ENCODE measurements at regions not wholly inside any gene's neighbourhood (a gene's known extent, or its start where the extent isn't known, plus 50 kb on each side); places are given as distances from the start of the nearest gene placed in this dataset.

DNA sequence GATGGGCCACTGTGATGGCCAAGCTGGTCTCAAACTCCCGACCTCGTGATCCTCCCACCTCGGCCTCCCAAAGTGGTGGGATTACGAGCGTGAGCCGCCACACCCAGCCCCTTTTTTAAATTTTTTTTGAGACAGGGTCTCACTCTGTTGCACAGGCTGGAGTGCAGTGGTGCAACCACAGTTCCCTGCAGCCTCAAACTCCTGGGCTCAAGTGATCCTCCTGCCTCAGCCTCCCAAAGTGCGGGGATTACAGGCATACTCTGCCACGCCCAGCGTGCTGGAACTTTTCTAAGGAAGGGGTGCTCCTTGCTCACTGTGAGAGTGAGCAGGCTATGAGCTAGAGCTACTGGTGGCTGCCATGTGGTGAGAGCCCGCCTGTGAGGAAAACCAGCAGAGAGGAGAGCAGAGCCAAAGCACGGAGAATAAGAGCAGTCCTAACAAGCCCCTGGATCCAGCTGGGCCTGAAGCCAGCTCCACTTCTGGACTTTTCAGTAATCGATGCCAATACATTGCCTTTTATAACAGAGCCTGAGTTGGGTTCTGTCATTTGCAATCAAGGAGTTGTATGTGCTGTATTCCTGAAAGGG, 75.5 kb upstream of the UNC5A start:
- no peak for ATAC-seq

DNA sequence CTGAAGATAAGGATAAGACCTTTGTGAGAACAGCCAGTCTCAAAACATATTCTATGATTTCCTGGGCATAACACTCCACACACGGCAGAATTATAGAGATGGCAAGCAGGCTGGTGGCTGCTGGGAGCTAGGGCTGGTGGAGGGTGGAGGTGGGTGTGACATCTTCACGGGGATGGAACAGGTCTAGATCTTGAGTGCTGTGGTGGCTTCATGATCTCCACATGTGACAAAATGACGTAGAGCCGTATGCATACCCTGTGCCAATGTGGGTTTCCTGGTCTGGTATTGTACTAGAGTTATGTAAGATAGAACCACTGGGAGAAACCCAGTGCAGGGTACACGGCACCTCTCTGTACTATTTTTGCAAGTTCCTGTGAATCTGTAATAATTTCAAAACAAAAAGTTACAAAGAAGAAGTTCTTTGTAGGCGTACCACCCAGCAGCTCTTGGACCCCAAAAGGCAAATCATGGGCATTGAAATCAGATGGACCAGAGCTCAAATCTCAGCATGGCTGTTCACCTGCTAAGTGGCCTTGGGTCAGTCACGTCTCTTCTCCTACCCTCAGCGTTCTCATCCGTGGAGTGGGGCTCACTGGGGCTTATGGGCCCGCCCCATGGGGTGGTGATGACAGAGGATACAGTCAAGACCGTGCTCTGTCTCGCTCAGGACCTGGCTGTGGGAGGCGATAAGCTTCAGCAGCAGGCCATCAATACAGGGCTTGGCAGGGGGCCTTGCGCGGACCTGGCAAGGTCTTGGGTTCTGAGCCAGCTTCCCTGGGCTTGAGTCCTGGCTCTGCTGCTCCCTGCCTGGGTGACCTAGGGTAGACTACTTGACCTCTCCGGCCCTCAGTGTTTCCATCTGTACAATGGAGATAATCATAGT, 74.7 kb upstream of the UNC5A start:
- ATAC-seq = no peak

DNA sequence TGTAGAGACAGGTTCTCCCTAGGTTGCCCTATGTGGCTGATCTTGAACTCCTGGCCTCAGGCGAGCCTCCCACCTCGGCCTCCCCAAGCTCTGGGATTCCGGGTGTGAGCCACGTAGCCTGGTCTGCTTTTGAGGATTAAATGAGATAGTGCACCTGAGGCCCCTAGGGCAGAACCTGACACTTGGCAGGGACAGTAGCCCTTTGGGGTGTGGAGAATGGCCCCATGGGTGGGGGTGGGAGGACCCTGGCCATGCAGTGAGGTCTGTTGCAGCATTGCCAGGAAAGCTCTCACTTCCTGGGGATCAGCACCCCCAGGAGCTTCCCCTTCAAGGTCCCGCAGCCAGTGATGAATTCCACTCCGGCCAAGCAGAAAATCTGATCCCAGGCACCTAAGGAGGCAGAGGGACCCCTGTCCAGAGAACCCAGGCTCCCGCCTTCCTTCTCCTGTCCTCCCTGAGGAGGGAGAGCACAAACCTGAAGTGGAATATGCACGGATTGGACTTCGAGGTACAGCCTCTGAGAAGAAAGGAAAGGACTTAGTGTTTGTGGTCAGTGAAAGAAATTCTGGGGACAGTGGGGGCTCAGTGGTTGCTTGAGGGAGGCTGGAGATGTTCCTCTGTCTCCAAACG, 73.9 kb upstream of the UNC5A start:
- no peak for ATAC-seq

DNA sequence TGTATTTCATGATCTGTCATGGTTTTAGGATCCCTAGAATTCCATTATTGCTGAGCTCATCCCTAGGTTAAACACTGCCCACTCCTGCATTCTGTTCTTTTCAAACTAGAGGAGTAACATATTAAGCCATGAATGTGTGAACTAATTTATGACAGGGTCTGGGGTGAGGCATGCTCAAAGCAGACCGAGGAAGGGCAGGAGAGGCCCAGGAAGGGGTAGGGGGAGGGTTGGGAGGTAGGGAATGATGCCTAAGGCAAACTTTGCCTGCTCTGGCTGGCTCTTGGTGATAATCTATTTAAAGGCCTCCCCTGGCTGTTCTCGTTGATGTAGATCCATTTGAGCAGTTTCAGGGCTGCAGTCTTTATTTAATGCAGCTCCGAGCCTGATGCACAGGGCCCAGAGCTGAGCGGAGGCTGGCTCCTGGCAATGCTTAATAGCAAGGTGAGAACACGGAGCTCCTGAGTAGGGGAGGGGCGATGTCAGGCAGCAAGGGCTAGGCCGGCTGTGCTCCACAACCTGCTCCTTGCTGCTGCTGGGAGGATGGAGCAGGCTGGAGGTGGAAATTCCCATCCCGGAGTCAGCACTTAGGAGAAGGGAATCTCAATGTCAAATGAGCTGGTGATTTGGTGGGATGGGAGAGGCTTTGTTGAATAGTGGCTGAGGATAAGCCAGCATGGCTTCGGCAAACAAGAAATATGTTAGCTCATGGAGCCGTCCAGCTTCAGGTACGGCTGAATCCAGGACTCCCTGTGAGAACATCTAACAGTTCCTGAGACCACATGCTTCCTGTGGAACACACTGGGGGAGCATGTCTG, 73.2 kb upstream of the UNC5A start:
- no peak for ATAC-seq

DNA sequence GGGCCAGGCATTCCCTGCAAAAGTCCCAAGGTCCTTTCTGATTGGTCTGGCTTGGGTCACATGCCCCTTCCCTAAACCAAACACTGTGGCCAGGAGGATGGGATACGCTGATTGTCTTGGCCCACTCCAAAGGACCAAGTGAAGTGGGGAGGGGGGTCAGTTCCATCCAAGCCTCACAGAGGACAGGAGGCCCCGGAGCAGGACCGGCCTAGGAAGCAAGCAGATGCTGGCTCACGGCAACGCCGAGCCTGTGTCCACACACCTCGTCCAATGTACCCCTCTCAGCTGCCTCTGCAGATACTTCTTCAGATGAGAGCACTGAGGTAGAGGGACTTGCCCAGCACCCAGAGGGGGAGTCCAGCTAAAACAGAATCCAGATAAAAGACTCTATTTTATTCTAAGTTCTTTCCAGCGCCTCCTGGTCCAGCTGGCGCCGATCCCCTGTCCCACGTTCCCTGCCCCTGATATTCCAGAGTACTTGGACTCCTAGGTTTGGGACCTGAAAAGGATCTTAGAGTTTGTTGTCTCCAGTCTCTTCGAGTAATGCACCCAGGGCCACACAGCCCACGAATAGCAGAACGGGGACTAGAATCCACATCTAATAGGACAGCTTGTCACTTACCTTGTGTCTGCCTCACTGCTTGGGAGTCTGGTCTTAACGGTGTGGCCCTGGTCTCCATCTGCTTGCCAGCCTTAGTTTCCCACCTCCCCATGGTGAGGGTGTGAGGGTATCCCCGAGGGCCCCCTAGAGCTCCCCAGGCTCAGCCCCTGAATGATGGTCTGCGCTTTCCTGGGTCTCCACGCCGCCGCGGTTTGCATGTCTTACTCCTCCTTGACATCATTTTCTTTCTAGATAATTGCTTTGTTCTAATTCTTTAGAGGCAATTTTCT, 72.4 kb upstream of the UNC5A start:
- no peak for ATAC-seq

DNA sequence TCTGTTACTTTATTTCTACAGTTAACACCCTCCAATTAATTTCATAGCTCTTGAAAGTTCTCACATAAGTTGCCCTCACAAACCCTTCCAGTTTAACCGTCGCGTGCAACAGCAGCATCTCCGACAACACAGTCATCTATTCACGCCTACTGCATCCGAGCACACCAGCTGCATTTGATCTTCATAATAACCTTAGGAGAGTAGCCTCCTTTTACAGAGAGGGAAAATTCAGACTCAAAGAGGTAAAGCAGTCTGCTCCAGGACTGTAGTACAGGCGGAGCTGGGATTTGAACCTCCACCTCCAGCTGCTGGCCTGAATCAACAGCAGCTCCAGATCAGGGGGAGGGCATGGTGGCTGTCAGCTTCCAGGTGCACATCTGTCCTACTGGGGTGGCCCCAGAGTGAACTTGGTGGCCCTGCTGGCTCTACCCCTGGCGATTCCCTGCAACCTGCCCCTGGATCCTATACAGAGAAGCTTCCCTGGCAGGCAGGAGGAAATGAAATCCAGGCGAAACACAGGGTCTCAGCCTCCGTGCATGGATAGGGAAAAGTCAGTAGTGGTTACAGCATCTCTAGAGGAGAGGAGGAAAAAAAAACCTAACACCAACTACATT, 71.6 kb upstream of the UNC5A start:
- ATAC-seq = no peak

DNA sequence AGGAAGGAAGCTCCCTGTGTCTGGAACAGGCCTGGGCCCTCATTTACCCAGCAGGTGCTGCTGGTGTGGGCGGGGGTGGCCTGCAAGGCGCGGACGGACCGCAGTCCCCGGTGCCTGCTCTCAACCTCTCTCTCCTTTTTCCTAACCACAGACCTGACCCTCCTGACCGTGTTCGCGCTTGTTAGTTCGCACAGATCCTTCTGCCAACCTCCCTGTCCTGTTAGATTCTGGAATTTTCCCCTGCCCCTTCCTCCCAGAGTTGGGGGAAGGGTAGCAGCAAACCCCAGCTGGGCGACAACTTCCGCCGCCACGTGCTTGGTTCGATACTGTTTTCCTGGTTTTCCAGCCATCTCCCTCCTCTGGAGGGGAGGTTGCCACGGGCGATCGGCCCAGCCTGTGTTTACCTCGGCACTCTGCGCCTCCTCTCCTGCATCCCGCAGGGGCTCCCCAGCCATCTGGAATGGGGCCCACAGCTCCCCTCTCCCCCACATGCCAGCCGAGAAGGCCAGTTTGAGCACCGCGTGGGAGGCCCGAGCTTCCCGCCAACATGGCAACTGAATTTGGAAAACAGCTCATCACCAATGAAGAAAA, 70.8 kb upstream of the UNC5A start:
- ATAC-seq = no peak

DNA sequence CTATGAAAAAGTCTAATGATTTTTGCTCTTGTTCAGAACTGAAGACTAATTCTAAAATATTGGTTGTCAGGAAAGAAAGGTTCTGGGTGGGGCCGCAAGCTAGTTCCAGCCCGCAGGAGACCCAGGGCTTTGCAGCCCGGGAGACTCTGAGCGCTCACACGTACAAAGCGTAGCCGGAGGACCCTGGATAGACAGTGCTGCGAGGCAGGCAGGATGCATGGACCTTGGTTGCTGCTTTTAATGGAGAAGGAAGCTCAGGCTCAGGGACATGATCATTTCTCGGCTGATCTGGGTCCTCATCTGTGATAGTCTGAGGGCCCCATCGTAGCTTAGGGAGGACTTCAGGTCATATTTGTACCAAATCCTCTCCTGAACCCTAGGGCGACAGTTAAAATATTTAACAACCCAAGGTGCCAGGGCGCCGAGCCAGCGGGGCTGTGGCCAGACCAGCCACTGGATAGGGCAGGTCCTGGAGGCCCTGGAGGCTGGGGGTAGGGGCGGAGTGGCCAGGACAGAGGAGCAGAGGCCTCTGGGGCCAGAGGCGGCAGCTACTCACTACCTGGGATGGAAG, 70.1 kb upstream of the UNC5A start:
- ATAC-seq = no peak

DNA sequence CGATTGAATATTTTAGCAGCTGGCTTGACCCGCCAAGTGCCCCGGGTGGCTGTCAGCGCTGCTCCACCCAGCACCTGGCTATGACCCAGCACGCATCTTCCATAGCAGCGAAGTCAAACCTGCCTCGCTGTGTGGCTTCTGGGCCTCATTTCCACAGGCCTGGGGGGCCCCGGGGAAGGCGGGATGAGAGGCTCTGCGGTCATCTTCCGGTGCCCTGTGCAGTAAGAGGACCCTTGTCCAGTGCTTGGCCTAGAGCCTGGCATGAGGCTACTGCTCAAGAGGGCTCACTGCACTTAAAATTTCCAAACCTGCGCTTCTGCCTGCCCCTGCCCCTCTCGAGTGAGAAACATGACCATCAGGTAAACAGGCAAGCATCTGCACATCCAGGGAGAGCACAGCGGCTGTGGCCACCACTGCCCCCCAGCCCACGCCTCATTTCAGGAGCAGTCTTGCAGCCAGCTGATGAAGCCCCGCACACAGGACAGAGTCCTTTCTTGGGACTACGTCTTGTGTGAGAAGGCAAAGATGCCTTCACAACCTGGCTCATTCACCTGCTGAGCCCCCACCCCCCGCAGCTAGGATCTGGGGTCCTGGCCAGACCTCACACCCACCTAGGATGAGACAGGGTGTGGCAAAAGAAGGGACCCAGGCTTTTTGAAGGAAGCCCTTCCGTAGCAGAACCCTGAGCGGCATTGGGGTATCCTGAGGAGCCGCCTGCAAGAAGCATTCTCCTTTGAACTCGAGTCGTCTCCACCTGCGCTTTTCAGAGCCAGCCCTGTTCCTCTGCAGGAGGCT, 69.5 kb upstream of the UNC5A start:
- ATAC-seq = no peak

DNA sequence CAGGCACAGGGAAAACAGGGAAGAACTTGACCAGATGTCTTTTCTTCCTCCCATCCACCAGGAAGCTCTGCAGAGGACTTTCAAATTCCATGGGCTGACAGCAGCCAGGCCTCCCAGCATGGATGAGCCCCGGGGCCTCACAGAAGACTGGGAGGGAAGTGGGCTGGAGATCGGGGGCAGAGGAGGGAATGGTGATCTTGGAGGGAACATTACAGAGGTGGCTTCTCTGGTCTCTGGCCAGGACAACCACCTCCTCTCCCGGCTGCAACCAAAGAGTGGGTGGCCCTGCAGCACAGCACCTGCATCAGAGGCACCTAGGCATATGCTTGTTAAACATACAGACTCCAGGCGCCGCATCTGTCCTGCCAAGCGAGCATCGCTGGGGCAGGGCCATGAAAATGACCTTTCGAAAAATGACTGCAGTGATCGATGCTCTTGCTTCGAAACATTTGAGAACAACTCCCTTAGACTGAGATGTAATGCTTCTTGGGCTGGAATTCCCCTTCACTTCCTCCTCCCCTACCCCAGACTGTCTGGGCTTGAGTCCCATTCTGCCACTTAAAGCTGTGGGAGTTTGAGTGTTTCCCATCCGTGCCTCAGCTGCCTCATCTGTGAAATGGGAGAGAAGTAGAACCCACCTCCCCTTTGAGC, 68.7 kb upstream of the UNC5A start:
- no peak for ATAC-seq

DNA sequence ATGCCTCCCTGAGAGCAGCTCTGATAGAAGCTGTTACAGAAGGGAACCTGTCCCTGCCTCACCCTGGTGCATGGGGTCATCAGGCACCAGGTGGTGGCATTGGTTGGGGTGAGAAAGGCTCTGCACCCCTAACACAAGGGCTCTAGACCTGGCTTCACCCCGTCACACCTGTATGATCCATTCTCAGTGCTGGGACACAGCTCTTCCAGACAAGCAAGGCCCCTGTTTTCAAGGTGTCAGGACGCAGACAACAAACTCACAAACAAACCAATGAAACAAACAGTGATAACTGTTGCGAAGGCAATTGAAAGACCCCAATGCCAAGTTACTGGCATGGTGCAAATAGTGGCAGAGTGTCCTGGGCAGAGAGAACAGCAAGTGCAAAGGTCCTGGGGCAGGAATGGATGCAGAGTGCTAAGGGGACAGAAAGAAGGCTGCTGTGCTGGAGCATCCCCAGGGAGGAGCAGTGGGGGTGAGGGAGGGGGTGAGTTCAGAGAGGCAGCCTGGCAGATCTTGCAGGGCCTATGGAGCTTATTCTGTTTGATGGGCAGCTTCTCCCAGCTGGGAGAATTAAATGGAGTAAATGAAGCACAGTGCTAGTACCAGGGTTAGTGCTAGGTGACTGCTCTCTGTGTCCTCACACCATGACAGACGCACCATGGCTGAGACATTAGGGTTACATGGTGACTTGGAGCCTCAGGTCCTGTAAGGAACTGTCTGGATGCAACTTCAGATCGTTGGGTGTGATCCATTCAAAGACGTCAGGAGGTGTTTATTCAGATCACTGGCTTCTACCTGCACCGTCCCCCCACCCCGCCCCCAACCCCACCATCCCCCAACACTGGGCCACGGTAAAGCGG, 67.9 kb upstream of the UNC5A start:
- no peak for ATAC-seq

DNA sequence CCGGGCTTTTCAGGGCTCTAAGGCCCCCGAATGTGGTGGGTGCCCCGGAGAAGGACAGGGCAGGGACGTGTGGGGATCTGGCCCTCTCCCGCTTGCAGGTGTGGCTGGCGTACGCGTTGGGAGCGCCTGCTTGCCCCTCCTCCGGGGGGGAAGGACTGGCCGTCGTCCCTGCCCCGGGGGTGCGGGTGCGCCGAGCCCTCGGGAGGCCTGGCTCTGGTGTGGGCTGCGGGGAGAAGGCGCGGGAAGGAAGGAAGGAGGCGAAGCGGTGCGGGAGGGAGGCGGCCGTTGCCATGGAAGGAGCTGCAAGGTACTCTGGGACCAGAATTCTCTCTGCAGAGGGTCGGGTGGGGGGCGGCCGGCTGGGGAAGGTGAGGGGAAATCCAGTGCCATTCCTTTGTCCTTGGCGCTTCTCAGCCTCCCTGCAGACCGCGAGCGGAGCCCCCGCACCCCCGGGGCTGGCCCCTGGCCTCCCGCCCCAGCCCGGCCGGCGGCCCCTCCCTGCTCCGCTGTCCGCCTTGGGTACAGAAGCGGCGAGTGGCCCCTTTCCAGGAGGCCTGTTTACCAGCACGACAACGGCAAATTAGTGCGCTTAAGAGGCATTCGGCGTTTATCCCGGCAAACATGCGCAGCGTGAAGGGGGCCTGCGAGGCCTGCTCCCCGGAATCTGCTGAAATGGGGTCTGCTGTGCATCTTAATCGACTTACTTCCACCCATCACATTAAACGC, 67.1 kb upstream of the UNC5A start:
- ATAC-seq = no peak

DNA sequence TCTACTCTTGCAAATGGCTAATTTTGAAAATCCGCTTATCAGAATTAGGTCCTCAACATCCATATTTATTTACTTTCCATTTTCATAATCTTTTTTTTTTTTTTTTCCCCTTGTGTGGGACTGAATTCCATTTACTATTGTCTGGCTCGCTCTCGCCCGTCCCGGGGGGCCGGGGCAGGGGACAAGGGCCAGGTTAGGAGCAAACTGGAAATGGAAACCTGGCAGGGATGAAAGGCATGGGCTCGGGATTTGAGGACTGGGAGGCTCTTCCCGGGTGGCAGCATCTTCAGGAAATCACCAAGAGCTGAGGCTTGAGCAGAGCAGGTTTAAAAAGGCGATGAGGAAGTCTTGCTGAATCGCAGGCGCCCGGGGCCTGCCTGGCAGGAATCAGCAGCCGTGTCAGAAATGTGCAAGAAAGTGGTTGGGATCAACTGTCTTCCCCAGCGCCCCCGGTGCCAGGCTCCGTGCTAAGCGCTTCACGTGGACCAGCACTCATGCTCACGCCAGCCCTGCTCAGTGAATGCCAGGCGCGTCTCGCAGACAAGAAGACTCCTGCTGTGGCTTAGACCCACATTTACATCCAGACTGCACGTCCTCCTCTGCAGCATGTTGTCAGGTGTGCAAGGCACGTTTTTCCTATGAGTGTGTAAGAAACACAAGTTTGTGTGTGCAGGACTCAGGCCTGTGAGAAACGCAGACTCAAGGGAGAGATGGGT, 66.3 kb upstream of the UNC5A start:
- no peak for ATAC-seq

DNA sequence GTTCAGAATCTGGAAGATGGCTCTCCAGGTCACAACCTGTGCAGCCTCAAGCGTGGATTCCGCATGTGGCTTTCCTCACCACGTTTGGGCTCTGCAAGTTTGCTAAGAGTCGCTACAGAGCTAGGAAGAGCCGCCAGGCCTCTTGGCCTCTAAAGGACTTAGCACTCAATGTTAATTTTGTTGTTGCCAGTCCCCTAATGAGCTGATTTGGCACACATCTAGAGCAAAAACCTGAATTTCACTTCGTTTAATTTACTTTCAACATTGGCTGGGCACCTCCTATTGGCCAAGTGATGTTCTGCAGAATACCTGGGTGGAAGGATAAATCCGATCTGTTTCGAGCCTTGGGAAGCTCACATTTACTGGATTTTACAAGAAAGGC, 65.8 kb upstream of the UNC5A start:
- ATAC-seq = no peak

DNA sequence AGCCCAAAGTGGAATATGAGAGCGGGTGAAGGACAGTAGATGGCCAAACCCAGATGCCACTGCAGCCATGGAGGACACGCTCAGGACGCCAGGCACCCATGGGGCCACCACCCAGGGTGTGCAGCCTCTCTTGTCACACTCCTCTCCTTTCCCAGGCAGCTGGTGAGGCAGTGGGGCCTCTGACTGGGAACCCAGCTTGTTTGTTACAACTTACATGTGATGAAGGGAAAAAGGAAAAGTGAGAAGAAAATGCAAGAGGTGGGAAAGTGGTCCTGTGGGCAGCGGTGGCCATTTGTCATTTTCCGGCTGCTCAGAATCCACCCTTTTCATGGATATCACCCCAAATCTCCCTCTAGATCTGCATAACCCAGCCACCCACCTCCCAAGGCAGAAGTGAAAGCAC, 62.7 kb upstream of the UNC5A start:
- no peak for ATAC-seq

DNA sequence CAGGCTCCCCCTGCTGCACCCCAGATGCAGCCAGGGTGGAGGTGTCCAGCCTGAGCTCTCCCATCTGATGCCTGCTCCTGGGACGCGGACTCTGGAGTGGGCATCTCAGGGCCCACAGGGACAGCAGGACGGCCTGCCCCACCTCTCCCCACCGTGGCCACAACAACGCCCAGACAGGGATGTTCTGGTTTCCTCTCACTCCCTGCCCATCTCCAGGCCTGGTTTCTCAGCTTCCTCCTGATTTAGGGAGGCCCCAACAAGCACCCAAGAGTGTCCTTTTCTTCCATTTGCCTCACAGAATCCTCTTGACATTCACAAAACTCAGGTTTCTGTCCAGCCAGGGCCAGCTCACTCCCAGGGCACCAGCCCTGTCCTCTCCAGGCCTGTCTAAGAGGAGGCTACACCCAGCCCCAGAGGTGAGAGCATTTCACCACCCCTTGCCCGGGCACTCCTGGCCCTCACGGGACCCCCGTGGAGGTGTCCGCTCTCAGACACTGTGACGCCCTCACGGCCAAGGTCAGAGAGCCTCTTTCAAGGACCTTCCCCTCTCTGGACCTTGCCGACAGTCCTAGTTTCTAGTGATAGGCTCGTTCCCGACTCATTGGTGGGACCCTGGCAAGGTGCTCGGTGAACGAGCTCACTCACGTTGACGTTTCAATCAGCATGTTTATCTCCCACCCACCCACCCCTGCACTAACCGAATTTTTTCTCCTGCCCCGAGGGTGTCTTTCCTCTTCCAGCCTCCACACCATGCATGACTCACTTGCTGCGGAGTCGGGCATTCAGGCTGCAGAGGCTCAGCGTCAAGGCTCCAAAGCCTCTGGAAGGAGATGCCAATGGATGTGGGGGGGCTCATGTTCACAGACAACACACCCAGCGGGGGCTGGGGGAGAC, 62.0 kb upstream of the UNC5A start:
- ATAC-seq = no peak
